ENCODE measurements at regions not wholly inside any gene's neighbourhood (a gene's known extent, or its start where the extent isn't known, plus 50 kb on each side); places are given as distances from the start of the nearest gene placed in this dataset.

DNA sequence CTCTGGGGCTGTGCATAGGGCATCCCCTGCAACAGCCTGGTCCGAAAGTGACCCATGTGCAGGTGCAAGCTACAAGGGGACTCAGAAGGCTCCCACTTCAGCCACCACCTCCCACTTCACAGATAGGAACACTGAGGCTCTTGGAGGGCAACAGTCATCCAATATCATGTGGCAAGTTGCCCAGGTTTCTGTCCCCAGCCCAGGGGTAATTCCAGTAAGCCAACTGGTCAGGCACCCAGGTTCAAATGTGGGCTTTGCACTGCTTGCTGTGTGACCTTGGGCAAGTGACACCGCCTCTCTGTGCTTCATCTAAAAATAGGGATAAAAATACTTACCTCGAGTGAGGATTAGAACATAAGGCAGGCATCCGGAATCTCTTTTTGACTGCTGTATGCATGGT, 62.0 kb upstream of the SIRPA start:
- Histone ChIP-seq H3K9me2 (replicated peaks; ENCODE audit: insufficient read depth, low read length) (no peaks in the 10 kb centered on the region), H3K4me3 (ENCODE audit: insufficient read depth, low read length, poor library complexity, severe bottlenecking) (no peak overlapping the region), H2AFZ (ENCODE audit: low read depth, low read length, severe bottlenecking) (no peak overlapping the region), H3K27me3 (ENCODE audit: low read length) (no peaks in the 10 kb centered on the region), H3K9ac (ENCODE audit: low read length) (no peak overlapping the region), H3K4me2 (ENCODE audit: low read depth, low read length, poor library complexity, severe bottlenecking) (no peak overlapping the region), H3K27ac (ENCODE audit: low read depth, low read length) (no peak overlapping the region), H4K20me1 (ENCODE audit: low read depth, low read length) (no peaks in the 10 kb centered on the region), H3K9me3 (ENCODE audit: insufficient read depth, low read length) (no peaks in the 10 kb centered on the region), H3K36me3 (ENCODE audit: low read length) (no peaks in the 10 kb centered on the region), H3K79me2 (ENCODE audit: insufficient read depth, low read length) (no peaks in the 10 kb centered on the region), H3F3A (ENCODE audit: insufficient read depth) (no peaks in the 10 kb centered on the region)
- TF ChIP-seq CTCF (IDR thresholded peaks at IDR 0.05; ENCODE audit: insufficient read depth, low read length, poor library complexity, severe bottlenecking) (no peak), EZH2phosphoT487 (conservative IDR thresholded peaks at IDR 0.05; ENCODE audit: low read length) (no peak)

DNA sequence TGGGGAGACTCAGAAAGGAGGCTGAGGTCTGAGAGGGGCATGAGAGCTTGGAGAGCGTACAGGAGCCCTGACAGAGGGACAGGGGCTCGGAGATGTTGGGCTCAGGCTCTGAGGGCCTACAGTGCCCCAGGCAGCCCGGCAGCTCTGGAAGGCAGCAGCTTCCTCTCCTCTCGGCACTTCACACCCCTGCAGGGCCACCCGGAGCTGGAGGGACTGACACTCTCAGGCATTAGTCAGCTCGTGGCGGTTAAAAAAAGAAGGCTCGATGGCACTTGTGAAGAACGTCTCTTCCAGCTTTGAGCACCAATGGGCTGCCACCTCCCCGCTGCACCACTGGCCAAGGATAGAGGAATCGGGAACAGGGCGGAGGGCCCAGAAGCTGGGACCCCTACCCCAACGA, 62.6 kb upstream of the SIRPA start:
- no peaks in the 10 kb centered on the region for H3K36me3 ChIP-seq (ENCODE audit: low read length)
- TF ChIP-seq EZH2phosphoT487 (conservative IDR thresholded peaks at IDR 0.05; ENCODE audit: low read length) = no peak
- no peak for TF ChIP-seq CTCF (IDR thresholded peaks at IDR 0.05; ENCODE audit: insufficient read depth, low read length, poor library complexity, severe bottlenecking)
- H3K9me3 ChIP-seq (ENCODE audit: insufficient read depth, low read length) = no peaks in the 10 kb centered on the region
- H3K79me2 ChIP-seq (ENCODE audit: insufficient read depth, low read length) = no peaks in the 10 kb centered on the region
- no peaks in the 10 kb centered on the region for H3K27me3 ChIP-seq (ENCODE audit: low read length)
- H2AFZ ChIP-seq (ENCODE audit: low read depth, low read length, severe bottlenecking) = no peak overlapping the region
- H3F3A ChIP-seq (ENCODE audit: insufficient read depth) = no peaks in the 10 kb centered on the region
- H3K4me3 ChIP-seq (ENCODE audit: insufficient read depth, low read length, poor library complexity, severe bottlenecking) = no peak overlapping the region
- H3K27ac ChIP-seq (ENCODE audit: low read depth, low read length) = no peak overlapping the region
- no peak overlapping the region for H3K4me2 ChIP-seq (ENCODE audit: low read depth, low read length, poor library complexity, severe bottlenecking)
- H3K9me2 ChIP-seq (replicated peaks; ENCODE audit: insufficient read depth, low read length) = no peaks in the 10 kb centered on the region
- H3K9ac ChIP-seq (ENCODE audit: low read length) = no peak overlapping the region
- no peaks in the 10 kb centered on the region for H4K20me1 ChIP-seq (ENCODE audit: low read depth, low read length)

- no peaks in the 10 kb centered on the region for H3K9me2 ChIP-seq (replicated peaks; ENCODE audit: insufficient read depth, low read length)
- H4K20me1 ChIP-seq (ENCODE audit: low read depth, low read length) = no peaks in the 10 kb centered on the region
- no peak for TF ChIP-seq CTCF (IDR thresholded peaks at IDR 0.05; ENCODE audit: insufficient read depth, low read length, poor library complexity, severe bottlenecking)
- no peak for TF ChIP-seq EZH2phosphoT487 (conservative IDR thresholded peaks at IDR 0.05; ENCODE audit: low read length)
- H3K9me3 ChIP-seq (ENCODE audit: insufficient read depth, low read length) = no peaks in the 10 kb centered on the region
- no peaks in the 10 kb centered on the region for H3F3A ChIP-seq (ENCODE audit: insufficient read depth)
- no peak overlapping the region for H3K9ac ChIP-seq (ENCODE audit: low read length)
- H3K27ac ChIP-seq (ENCODE audit: low read depth, low read length) = no peak overlapping the region
- H2AFZ ChIP-seq (ENCODE audit: low read depth, low read length, severe bottlenecking) = no peak overlapping the region
- H3K4me2 ChIP-seq (ENCODE audit: low read depth, low read length, poor library complexity, severe bottlenecking) = no peak overlapping the region
- no peak overlapping the region for H3K4me3 ChIP-seq (ENCODE audit: insufficient read depth, low read length, poor library complexity, severe bottlenecking)
- no peaks in the 10 kb centered on the region for H3K27me3 ChIP-seq (ENCODE audit: low read length)
- no peaks in the 10 kb centered on the region for H3K79me2 ChIP-seq (ENCODE audit: insufficient read depth, low read length)
- no peaks in the 10 kb centered on the region for H3K36me3 ChIP-seq (ENCODE audit: low read length)
Measured at GRCh38 chr20:1831606-1832005, 63.6 kb upstream of the SIRPA start.

- Histone ChIP-seq H3K27me3 (ENCODE audit: low read length) (no peaks in the 10 kb centered on the region), H3K4me3 (ENCODE audit: insufficient read depth, low read length, poor library complexity, severe bottlenecking) (no peak overlapping the region), H3K79me2 (ENCODE audit: insufficient read depth, low read length) (no peaks in the 10 kb centered on the region), H2AFZ (ENCODE audit: low read depth, low read length, severe bottlenecking) (no peak overlapping the region), H3K27ac (ENCODE audit: low read depth, low read length) (no peak overlapping the region), H3F3A (ENCODE audit: insufficient read depth) (no peaks in the 10 kb centered on the region), H3K9me2 (replicated peaks; ENCODE audit: insufficient read depth, low read length) (no peaks in the 10 kb centered on the region), H4K20me1 (ENCODE audit: low read depth, low read length) (no peaks in the 10 kb centered on the region), H3K9ac (ENCODE audit: low read length) (no peak overlapping the region), H3K9me3 (ENCODE audit: insufficient read depth, low read length) (no peaks in the 10 kb centered on the region), H3K4me2 (ENCODE audit: low read depth, low read length, poor library complexity, severe bottlenecking) (no peak overlapping the region), H3K36me3 (ENCODE audit: low read length) (no peaks in the 10 kb centered on the region)
- TF ChIP-seq EZH2phosphoT487 (conservative IDR thresholded peaks at IDR 0.05; ENCODE audit: low read length) = no peak
- TF ChIP-seq CTCF (IDR thresholded peaks at IDR 0.05; ENCODE audit: insufficient read depth, low read length, poor library complexity, severe bottlenecking) = no peak
Measured at GRCh38 chr20:1831096-1831495, 64.1 kb upstream of the SIRPA start.
